Ishikawa (cell line): ENCODE measurements at regions not wholly inside any gene's neighbourhood (a gene's known extent, or its start where the extent isn't known, plus 50 kb on each side); places are given as distances from the start of the nearest gene placed in this dataset.

Experiments
- CEBPB ChIP-seq: IDR thresholded peaks from 2 replicates; pipeline ENCODE4 v1.6.1; 2012
- EGR1 ChIP-seq: IDR thresholded peaks from 2 replicates; pipeline ENCODE4 v1.6.1; 2012
- EP300 ChIP-seq: IDR thresholded peaks from 2 replicates; pipeline ENCODE4 v1.6.1; 2012; ENCODE audit warnings: borderline replicate concordance
- RAD21 ChIP-seq: IDR thresholded peaks from 2 replicates; pipeline ENCODE4 v1.6.1; 2012; ENCODE audit warnings: low read depth
- TAF1 ChIP-seq: IDR thresholded peaks from 2 replicates; pipeline ENCODE4 v1.6.1; 2012; ENCODE audit warnings: low read depth, mild to moderate bottlenecking
- TCF12 ChIP-seq: IDR thresholded peaks from 2 replicates; pipeline ENCODE4 v1.6.1; 2012; ENCODE audit warnings: low read depth
- TEAD4 ChIP-seq: IDR thresholded peaks from 2 replicates; pipeline ENCODE4 v1.6.1; 2012
- YY1 ChIP-seq: IDR thresholded peaks from 2 replicates; pipeline ENCODE4 v1.6.1; 2012; ENCODE audit warnings: low read depth
- ZBTB7A ChIP-seq: IDR thresholded peaks from 2 replicates; pipeline ENCODE4 v1.6.1; 2012; ENCODE audit warnings: low read depth
- TF ChIP-seq, protein P1 (sequence below): IDR thresholded peaks from 2 replicates; pipeline ENCODE4 v1.6.1; 2012; ENCODE audit warnings: low read depth, mild to moderate bottlenecking
- TF ChIP-seq, protein P2 (sequence below): IDR thresholded peaks from 2 replicates; pipeline ENCODE4 v1.6.1; 2012

DNA sequence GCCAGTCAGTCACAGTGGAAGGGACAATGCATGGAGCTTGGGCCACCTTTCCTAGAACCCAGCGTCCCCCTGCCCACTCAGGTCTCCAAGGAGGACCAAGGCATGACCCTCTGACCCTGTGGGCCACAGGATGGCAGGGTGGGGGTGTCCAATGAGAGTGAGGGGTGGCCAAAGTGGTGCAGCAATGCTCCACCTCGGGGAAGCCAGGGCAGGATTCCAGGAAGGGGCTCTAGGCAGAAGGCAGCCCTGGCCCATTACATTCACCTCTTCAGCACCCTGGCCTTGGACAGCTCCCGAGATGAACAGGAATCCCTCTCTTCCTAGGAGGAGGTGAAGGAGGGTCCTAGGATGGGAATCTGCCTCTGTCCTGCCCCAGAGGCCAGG, 597.5 kb downstream of the BRD1 start:
- TF ChIP-seq RAD21: no peak
- TF ChIP-seq ZBTB7A: no peak
- TF ChIP-seq, protein P1, sequence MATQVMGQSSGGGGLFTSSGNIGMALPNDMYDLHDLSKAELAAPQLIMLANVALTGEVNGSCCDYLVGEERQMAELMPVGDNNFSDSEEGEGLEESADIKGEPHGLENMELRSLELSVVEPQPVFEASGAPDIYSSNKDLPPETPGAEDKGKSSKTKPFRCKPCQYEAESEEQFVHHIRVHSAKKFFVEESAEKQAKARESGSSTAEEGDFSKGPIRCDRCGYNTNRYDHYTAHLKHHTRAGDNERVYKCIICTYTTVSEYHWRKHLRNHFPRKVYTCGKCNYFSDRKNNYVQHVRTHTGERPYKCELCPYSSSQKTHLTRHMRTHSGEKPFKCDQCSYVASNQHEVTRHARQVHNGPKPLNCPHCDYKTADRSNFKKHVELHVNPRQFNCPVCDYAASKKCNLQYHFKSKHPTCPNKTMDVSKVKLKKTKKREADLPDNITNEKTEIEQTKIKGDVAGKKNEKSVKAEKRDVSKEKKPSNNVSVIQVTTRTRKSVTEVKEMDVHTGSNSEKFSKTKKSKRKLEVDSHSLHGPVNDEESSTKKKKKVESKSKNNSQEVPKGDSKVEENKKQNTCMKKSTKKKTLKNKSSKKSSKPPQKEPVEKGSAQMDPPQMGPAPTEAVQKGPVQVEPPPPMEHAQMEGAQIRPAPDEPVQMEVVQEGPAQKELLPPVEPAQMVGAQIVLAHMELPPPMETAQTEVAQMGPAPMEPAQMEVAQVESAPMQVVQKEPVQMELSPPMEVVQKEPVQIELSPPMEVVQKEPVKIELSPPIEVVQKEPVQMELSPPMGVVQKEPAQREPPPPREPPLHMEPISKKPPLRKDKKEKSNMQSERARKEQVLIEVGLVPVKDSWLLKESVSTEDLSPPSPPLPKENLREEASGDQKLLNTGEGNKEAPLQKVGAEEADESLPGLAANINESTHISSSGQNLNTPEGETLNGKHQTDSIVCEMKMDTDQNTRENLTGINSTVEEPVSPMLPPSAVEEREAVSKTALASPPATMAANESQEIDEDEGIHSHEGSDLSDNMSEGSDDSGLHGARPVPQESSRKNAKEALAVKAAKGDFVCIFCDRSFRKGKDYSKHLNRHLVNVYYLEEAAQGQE: peak; percentile 84
- TF ChIP-seq EGR1: no peak
- TF ChIP-seq EP300: no peak
- TF ChIP-seq YY1: no peak
- no peak for TF ChIP-seq TAF1
- TF ChIP-seq TEAD4: no peak
- TF ChIP-seq TCF12: no peak
- TF ChIP-seq, protein P2, sequence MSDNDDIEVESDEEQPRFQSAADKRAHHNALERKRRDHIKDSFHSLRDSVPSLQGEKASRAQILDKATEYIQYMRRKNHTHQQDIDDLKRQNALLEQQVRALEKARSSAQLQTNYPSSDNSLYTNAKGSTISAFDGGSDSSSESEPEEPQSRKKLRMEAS: no peak
- no peak for TF ChIP-seq CEBPB
